Fibroblast of skin of abdomen (primary cell): ENCODE measurements at regions not wholly inside any gene's neighbourhood (a gene's known extent, or its start where the extent isn't known, plus 50 kb on each side); places are given as distances from the start of the nearest gene placed in this dataset.
"Not testable (repeated sequence)": the region's sequence is repeated elsewhere in the genome, so short reads cannot be mapped to it uniquely, and the experiment has no call there.

ENCODE experiments used
- DNase-seq: peaks from one replicate; pipeline ENCODE4 v3.0.0-alpha.2; 2013

GRCh38 chr20:23299673-23300050 is 50.9 kb upstream of the NXT1 start:
- no peak for DNase-seq

GRCh38 chr20:23298926-23299672 is 51.5 kb upstream of the NXT1 start:
- DNase-seq: peak; percentile 9

- peak; percentile 23 for DNase-seq
Measured at GRCh38 chr20:23298155-23298554, 52.4 kb upstream of the NXT1 start.

- peak; percentile 25 for DNase-seq
Measured at GRCh38 chr20:23296841-23297701, 53.5 kb upstream of the NXT1 start.

- no peak for DNase-seq
Measured at GRCh38 chr20:23295934-23296333, 54.7 kb upstream of the NXT1 start.

DNA sequence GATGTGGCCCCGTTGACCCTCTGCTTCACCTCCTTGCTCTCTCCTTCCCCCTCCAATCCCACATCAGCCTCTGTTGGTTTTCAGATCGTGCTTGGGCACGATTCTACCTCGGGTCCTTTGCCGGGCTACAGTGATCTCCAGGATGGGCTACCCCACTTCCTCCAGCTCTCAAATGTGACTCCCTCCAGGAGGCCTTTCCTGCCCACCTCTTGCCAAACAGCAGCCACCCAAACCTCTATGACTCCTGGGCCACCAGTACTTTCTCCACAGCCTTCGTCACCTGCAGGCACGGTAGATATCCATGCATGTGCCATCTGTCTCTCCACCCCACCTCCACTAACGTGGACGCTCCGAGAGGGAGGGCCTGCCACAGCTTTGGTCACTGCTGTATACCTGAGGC is 55.9 kb upstream of the NXT1 start:
- DNase-seq: no peak

DNA sequence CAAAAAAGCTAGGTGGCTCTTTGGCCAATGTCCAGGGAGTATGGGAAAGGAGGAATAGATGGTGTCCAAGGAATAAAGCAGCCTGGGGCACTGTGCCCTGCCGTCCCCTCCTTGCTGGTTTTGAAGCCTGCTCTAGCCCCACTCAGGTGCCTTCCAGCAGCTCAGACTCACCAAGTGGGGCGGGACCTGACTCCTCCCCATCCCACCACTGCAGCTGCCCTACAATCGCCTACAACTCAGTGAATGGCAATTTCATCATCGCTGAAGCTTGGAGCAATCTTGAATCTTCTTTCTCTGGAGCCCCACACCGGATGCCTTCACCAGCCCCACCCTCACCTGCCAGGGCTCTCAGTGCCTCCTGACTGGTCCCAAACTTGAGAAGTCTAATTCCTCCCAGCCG is 56.4 kb upstream of the NXT1 start:
- DNase-seq: no peak

- DNase-seq: no peak
Measured at GRCh38 chr20:23293689-23294088, 56.9 kb upstream of the NXT1 start.

GRCh38 chr20:23292311-23292710 is 58.3 kb upstream of the NXT1 start:
- not testable (repeated sequence) for DNase-seq

DNA sequence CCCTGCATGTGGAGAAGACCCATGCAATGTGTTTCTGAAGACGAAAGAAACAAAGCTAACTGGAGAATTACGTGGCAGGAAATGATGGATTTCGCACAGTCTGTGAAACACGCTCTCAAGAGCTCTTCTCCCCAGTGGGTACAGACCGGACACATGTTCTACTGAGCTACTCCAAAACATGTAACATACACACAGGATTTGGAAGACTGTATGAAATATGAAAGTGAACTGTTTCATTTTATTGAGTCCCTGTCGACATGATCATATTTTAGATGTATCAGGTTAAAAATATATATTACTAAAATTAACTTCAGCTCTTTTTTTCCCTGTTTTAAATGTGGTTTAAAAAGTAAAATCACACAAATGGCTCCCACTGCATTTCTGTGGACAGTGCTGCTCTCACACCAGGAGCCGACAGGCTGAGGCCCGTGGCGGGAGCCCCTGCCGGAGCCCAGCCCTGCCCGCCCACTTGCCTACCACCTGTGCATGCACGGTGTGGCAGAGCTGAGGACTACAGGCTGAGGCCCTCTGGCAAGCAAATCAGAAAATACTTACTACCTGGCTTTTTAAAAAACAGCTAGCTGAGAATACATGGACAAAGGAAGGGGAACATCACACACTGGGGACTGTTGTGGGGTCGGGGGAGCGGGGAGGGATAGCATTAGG is 58.9 kb upstream of the NXT1 start:
- peak; percentile 56 for DNase-seq

GRCh38 chr20:23290761-23291574 is 59.6 kb upstream of the NXT1 start:
- DNase-seq: no peak

- DNase-seq: no peak
Measured at GRCh38 chr20:23289724-23290395, 60.7 kb upstream of the NXT1 start.

- no peak for DNase-seq
Measured at GRCh38 chr20:23289249-23289648, 61.3 kb upstream of the NXT1 start.

DNA sequence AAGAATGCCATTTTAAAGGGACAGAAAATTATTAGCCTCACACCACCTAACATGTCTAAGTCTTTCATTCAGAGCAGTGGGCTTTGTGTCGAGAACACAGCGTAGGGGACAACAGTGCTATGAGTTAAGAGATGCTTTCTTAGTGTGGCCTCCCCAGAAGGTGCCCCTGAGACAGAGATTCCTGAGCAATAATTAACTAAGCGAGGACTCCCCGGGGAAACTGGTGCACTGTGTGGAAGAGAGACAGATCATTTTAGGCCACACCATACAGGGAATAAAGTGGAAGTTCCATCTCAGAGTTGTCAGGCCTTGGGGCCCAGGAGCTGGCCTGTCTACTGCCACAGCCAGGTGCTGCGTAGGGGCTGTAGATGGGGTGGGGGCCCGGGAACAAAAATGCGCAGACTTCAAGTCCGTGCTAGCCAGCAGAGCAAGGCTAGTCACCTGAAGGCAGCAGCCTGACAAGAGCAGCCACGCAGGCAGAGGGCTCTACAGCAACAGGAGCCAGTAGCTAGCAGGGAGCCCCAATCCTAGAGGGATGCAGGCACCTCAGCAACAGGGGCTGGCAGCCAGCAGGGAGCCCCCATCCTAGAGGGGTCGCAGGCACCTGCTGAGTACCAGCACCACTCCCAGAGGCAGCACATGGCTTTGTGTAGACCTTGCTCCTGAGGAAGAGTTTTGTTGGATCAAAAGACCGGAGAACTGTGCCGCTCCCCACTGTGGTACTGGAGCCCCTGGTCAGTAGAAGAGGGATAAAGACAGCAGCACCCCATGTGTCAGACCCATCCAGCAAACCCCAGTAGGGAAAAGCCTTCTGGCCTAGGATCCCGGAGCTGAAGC is 63.0 kb upstream of the NXT1 start:
- DNase-seq: no peak

- no peak for DNase-seq
Measured at GRCh38 chr20:23286346-23286745, 64.2 kb upstream of the NXT1 start.

- DNase-seq: no peak
Measured at GRCh38 chr20:23285536-23285935, 65.1 kb upstream of the NXT1 start.

DNA sequence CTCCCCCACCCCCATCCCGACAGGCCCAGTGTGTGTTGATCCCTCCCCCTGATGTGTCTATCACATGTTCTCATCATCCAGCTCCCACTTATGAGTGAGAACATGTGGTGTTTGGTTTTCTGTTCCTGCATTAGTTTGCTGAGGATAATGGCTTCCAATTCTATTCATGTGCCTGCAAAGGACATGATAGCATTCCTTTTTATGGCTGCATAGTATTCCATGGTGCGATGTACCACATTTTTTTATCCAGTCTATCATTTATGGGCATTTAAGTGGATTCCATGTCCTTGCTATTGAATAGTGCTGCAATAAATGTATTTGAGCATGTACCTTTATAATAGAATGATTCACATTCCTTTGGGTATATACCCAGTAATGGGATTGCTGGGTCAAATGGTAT is 66.6 kb upstream of the NXT1 start:
- no peak for DNase-seq

- no peak for DNase-seq
Measured at GRCh38 chr20:23283096-23283850, 67.3 kb upstream of the NXT1 start.

DNA sequence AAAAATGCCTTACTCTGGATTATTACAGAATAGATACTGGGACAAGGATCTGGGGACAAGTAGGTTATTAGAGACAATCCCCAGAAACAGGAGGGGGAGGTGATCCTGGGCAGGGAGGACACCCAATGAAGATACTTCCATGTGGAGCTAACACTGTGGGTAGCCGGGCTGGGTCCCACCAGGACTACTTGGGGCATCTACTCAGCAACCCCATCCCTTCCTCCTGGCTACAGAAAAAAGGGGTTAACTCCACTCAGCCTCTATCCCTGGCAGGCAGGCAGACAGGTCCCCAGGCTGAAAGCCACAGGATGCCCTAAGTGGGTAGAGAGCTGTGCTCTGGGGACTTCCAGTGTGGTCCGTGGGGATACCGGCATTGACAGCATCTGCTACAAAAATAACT is 68.0 kb upstream of the NXT1 start:
- no peak for DNase-seq

- DNase-seq: no peak
Measured at GRCh38 chr20:23282111-23282510, 68.5 kb upstream of the NXT1 start.
